Stimulated activated CD8-positive, alpha-beta memory T cell treated with anti-CD3 and anti-CD28 coated beads, Interleukin-15, amount 100 ng/mL, for 4 hours (primary cell): ENCODE measurements at regions not wholly inside any gene's neighbourhood (a gene's known extent, or its start where the extent isn't known, plus 50 kb on each side); places are given as distances from the start of the nearest gene placed in this dataset.
"Not testable (repeated sequence)": the region's sequence is repeated elsewhere in the genome, so short reads cannot be mapped to it uniquely, and the experiment has no call there.

ENCODE experiments used
- DNase-seq, 2 donors: peaks; one replicate each; pipeline ENCODE4 v3.0.0-alpha.2; 2020; ENCODE audit warnings: low read depth in 2 of 2

- DNase-seq = no peak
These were observed 406.6 kb upstream of the AMELY start for GRCh38 chrY:7318122-7318521.

- no peak for DNase-seq
These were observed 406.0 kb upstream of the AMELY start for GRCh38 chrY:7317571-7317970.

DNA sequence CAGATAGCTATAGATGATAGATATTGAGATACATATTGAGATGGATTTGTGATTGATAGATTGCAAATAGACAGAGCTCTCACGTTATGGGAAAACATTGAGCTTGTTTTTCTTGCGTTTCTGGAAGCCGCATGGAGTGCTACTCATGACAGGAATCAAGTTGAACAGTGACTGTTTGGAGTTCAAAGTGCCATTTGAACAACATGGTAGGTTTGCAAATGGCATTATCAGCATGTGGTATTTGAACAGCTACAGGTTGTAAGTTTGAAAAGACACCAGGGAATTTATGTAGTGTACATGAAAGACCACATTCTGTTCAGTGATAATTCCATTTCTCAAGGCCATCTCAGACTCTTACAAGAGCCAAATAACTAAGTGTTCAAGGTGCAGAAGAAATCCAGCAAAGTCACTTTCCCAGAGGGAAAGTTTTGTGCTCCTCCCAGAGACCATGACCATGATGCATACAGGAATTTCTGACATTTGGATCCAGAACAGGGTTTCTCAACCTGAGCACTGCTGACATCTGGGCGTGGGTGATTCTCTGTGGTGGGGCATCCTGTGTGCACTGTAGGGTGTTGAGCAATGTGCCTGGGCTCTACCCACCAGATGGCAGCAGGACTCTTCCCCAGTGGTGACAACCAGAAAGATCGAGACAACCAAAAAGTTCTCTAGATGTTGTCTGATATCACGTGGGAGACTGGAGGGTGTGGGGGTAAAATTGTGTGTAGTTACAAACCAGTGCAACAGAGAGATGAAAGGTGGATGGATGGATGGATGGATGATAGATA, 399.1 kb upstream of the AMELY start:
- DNase-seq = peak in 1 of 2 donors; percentile 45

- DNase-seq = no peak
These were observed 397.3 kb upstream of the AMELY start for GRCh38 chrY:7308816-7309215.

- no peak for DNase-seq
These were observed 390.8 kb upstream of the AMELY start for GRCh38 chrY:7302306-7302705.

GRCh38 chrY:7299960-7300359, 388.4 kb upstream of the AMELY start:
- DNase-seq = no peak

GRCh38 chrY:7292113-7292512, 380.6 kb upstream of the AMELY start:
- no peak for DNase-seq

GRCh38 chrY:7289889-7290833, 378.6 kb upstream of the AMELY start:
- no peak for DNase-seq

GRCh38 chrY:7288611-7289010, 377.1 kb upstream of the AMELY start:
- no peak for DNase-seq

DNA sequence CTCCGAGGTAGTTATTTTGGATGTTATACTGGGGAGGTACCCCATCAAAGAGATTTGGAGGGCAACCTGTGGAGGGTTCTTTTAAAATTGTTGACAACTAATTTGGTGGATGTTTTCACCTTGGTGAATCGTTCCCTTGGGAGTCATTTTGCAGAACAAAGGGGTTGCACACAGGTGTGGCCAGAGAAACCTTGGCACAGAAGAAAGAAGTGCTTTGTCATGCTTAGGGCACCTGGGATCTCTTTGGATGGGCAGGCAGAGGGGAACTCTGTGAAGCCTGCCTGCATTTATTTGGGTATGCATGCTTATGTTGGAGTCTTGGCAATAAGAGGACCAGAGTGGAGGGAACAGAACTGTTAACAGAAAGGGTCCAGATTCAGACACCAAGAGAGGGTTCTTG, 376.4 kb upstream of the AMELY start:
- DNase-seq = not testable (repeated sequence)

GRCh38 chrY:7285388-7285787, 373.8 kb upstream of the AMELY start:
- DNase-seq = no peak

DNA sequence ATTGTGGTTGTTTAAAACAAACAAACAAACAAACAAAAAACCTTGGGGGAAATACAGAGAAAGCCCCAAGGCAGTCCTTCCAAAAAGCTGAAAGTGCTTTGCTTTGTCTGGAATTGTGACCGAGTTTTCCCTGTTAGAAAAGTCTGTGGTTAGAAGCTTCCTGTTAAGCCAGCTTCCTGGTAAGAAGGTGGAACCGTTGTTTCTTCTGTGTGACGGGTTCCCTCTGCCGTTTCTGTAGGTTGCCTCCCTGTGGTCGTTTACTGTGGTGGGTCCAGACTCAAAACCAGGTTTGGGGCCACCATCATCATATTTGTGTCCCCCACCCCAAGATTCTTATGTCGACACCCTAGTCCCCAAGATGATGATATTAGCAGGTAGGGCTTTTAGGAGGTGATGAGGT, 371.4 kb upstream of the AMELY start:
- no peak for DNase-seq

DNA sequence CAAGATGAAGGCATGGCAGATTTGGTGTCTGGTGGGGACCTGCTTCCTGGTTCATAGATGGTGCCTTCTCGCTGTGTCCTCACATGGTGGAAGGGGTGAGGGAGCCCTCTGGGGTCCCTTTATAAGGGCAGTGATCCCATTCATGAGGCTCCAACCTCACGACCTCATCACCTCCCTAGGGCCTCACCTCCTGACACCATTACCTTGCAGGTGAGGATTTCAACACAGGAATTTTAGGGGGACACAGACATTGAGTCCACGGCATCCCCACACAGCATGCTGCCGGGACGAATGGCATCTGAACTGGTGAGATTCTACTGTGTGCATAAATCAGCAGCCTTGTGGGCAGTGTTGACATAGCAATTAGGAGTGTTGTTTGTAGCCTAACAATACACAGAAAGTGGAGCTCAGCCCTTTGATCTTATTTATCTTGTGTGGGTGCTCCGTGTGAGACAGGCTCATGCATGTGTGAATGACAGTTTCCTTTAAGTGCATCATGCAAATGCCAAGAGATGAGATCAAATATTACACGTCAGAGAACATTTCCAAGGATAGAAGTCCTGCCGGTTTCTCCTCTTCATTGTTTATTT, 368.7 kb upstream of the AMELY start:
- DNase-seq = not testable (repeated sequence)

DNA sequence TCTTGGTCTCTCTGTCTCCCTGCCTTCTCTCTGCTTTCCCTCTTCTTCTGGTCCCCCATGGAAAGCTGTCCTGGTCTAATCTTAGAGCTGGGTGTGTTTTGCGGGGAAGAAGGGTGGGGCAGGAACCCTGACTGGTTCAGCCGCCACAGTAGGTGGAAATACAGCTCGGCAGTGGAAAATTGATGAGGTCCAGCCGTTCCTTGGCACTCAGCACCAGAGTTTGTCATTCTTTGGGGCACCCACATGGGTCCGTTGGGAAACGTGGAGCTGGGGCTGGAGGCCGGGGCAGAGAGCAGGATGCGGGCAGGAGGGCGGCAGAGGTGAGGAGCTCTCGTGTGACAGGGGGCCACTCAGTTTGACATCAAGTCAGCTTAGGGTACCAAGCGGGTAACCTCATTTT, 364.2 kb upstream of the AMELY start:
- DNase-seq = no peak

GRCh38 chrY:7275014-7275413, 363.5 kb upstream of the AMELY start:
- DNase-seq = no peak

- no peak for DNase-seq
These were observed 362.9 kb upstream of the AMELY start for GRCh38 chrY:7274369-7274913.

GRCh38 chrY:7273587-7274203, 362.1 kb upstream of the AMELY start:
- DNase-seq = peak in 1 of 2 donors; percentile 76

GRCh38 chrY:7272556-7273195, 361.1 kb upstream of the AMELY start:
- peak in 1 of 2 donors; percentile 23 for DNase-seq

- DNase-seq = no peak
These were observed 352.2 kb upstream of the AMELY start for GRCh38 chrY:7263773-7264172.

DNA sequence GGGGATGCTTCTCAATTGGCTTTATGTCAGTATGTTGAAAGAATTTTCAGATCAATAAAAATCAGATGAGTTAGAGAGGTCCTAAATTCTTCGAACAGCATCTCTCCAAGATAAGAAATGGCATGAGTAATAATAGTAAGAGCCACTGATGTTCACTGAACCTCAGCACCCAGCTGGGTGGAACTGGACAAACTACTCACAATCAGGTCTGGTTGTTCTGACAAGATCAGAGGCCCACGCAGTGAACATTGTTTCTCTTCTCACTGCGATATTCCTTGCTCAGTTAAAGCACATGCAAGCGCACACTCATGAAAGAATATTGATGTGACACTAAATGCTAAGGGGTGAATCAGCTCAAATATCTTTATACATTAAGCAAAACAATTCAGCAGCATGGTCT, 351.0 kb upstream of the AMELY start:
- no peak for DNase-seq

GRCh38 chrY:7261254-7261653, 349.7 kb upstream of the AMELY start:
- no peak for DNase-seq
